Neural progenitor cell (in vitro differentiated cells): ENCODE measurements at regions not wholly inside any gene's neighbourhood (a gene's known extent, or its start where the extent isn't known, plus 50 kb on each side); places are given as distances from the start of the nearest gene placed in this dataset.

Experiments used
- EZH2 ChIP-seq: fragments of 200-600 bp; sonication (generic); IDR thresholded peaks from 2 replicates; pipeline ENCODE4 v1.6.1; 2017; ENCODE audit warnings: antibody characterized with exemption, mild to moderate bottlenecking, moderate library complexity
- EZH2phosphoT487 ChIP-seq: fragments of 200-600 bp; sonication (generic); IDR thresholded peaks from 2 replicates; pipeline ENCODE4 v1.6.1; 2017; ENCODE audit warnings: antibody characterized with exemption
- TF ChIP-seq, protein P1 (sequence below): fragments of 200-600 bp; sonication (generic); IDR thresholded peaks from 2 replicates; pipeline ENCODE4 v1.5.1; 2017; ENCODE audit warnings: antibody characterized with exemption, mild to moderate bottlenecking

DNA sequence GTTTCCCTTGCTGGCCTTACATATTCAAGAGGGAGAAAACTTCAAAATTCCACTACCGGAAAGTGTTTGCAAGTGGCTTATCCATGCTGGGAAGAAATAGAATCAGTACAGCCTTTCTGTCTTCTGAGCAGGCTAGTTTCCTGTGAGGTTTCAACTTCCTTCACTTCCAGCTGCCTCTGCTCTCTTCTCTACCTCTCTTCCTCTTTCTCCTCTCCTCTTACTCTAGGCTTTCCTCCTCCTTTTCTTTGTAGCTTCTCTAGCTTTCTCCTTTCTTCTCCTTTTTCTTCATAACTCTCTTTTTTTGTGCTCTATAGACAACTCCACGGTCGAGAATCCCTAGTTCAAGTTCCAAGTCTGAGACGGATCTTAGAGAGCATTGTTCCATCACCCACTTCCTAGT is 421.8 kb downstream of the ETS1 start:
- TF ChIP-seq EZH2, result no peak
- TF ChIP-seq, protein P1, sequence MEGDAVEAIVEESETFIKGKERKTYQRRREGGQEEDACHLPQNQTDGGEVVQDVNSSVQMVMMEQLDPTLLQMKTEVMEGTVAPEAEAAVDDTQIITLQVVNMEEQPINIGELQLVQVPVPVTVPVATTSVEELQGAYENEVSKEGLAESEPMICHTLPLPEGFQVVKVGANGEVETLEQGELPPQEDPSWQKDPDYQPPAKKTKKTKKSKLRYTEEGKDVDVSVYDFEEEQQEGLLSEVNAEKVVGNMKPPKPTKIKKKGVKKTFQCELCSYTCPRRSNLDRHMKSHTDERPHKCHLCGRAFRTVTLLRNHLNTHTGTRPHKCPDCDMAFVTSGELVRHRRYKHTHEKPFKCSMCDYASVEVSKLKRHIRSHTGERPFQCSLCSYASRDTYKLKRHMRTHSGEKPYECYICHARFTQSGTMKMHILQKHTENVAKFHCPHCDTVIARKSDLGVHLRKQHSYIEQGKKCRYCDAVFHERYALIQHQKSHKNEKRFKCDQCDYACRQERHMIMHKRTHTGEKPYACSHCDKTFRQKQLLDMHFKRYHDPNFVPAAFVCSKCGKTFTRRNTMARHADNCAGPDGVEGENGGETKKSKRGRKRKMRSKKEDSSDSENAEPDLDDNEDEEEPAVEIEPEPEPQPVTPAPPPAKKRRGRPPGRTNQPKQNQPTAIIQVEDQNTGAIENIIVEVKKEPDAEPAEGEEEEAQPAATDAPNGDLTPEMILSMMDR, result no peak
- TF ChIP-seq EZH2phosphoT487, result no peak
